ENCODE measurements at regions not wholly inside any gene's neighbourhood (a gene's known extent, or its start where the extent isn't known, plus 50 kb on each side); places are given as distances from the start of the nearest gene placed in this dataset.

- no peak for DNase-seq (ENCODE audit: low spot score)
Measured at GRCh38 chrX:40149286-40150175, 51.8 kb upstream of the BCOR start.

GRCh38 chrX:40148385-40149285 lies 50.9 kb upstream of the BCOR start:
- DNase-seq (ENCODE audit: low spot score), result no peak

- peak; percentile 17 for DNase-seq (ENCODE audit: low spot score)
Measured at GRCh38 chrX:40147971-40148370, 50.2 kb upstream of the BCOR start.

Measured in AG08396 (cell line).